ENCODE measurements at regions not wholly inside any gene's neighbourhood (a gene's known extent, or its start where the extent isn't known, plus 50 kb on each side); places are given as distances from the start of the nearest gene placed in this dataset.
"Not testable (repeated sequence)": the region's sequence is repeated elsewhere in the genome, so short reads cannot be mapped to it uniquely, and the experiment has no call there.

DNA sequence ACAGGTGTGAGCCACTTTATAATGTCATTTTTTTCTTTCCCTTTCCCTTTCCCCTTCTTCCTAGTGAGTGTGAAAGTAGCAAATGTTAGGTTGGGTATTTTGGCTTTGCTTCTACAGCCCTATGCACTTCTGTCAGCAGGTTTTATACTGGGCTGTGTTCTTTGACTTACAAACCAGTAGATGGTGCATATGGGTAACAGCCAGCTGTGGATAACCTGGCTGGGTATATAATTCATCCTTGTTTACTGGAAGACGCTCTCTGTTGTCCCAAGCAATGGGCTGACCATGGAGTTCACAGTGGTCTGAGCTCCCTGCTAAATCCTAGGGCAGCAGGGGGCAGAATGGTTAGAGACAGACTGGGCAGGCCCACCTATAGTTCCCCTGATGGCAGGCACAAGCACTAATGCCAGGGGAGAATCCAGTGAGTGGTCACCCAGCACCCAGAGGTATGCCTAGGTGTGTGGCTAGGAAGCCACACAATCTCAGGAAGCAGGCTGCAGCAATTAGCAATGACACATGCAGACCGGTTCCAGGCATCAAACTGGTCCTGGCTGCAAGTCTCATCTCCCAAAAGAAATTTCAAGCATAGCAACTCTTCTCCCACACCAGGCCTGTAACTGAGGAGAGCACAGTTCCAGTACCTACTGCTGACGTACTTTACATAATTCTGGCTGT lies 592.7 kb upstream of the MAN1A1 start:
- DNase-seq (ENCODE audit: low read depth): no peak
- TF ChIP-seq CTCF (IDR thresholded peaks at IDR 0.05; ENCODE audit: insufficient read depth, low read depth, low read length, missing control alignments): no peak
- H3K4me3 ChIP-seq (ENCODE audit: low read depth, low read length): no peak overlapping the region

GRCh38 chr6:119938752-119939151 lies 589.2 kb upstream of the MAN1A1 start:
- no peak overlapping the region for H3K4me3 ChIP-seq (ENCODE audit: low read depth, low read length)
- no peak for TF ChIP-seq CTCF (IDR thresholded peaks at IDR 0.05; ENCODE audit: insufficient read depth, low read depth, low read length, missing control alignments)
- no peak for DNase-seq (ENCODE audit: low read depth)

DNA sequence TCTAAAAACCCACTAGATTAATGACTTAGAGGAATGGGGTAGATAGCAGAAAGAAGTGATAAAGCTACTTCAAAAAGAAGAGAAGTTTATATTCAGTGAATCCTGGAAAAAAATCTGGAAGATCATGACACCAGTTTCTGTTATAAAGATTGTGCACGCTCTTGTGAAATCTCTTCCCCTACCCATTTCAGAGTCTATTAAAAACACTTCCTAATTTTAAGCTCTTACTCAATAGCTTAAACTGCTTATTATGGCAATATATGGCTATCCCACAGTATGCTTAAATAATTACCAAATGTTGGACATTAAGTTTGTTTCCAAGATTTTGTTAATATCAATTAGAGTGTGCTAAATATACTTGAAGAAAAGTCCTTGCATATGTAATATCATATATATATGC lies 585.3 kb upstream of the MAN1A1 start:
- TF ChIP-seq CTCF (IDR thresholded peaks at IDR 0.05; ENCODE audit: insufficient read depth, low read depth, low read length, missing control alignments): no peak
- DNase-seq (ENCODE audit: low read depth): no peak
- H3K4me3 ChIP-seq (ENCODE audit: low read depth, low read length): no peak overlapping the region

DNA sequence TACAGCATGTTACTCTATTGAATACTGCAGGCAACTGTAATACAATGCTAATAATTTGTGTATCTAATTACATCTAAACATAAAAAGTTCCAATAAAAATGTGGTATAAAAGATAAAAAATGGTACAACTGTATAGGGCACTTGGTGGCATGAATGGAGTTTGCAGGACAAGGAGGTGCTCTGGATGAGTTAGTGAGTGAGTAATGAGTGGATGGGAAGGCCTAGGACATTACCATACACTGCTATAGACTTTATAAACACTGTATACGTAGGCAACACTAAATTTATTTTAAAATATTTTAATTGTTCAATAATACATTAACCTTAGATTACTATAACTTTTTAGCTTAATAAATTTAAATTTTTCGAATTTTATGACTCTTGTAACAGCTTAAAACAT lies 579.6 kb upstream of the MAN1A1 start:
- DNase-seq (ENCODE audit: low read depth): no peak
- H3K4me3 ChIP-seq (ENCODE audit: low read depth, low read length): no peak overlapping the region
- no peak for TF ChIP-seq CTCF (IDR thresholded peaks at IDR 0.05; ENCODE audit: insufficient read depth, low read depth, low read length, missing control alignments)

GRCh38 chr6:119924888-119925287 lies 575.3 kb upstream of the MAN1A1 start:
- not testable (repeated sequence) for H3K4me3 ChIP-seq (ENCODE audit: low read depth, low read length); DNase-seq (ENCODE audit: low read depth)

GRCh38 chr6:119922814-119923213 lies 573.3 kb upstream of the MAN1A1 start:
- TF ChIP-seq CTCF (IDR thresholded peaks at IDR 0.05; ENCODE audit: insufficient read depth, low read depth, low read length, missing control alignments): no peak
- no peak for DNase-seq (ENCODE audit: low read depth)

DNA sequence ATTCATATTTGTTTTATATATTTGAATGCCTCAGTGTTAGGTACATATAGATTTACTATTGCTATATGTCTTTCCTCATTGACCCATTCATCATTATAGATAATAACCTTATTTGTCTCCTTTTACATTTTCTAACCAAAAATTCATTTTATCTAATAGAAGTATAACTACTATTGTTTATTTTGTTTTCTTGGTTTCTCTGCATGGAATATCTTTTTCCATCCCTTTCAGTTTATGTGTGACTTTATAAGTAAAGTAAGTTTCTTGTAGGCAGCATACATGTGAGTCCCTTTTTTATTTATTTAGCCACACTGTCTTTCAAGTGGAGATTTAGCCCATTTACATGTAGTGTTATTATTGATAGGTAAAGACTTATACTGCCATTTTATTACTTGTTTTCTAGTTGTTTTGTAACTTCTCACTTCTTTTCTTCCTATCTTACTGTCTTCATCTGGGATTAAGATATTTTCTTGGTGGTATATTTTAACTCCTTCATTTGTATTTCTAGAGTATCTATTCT lies 572.0 kb upstream of the MAN1A1 start:
- DNase-seq (ENCODE audit: low read depth): no peak
- H3K4me3 ChIP-seq (ENCODE audit: low read depth, low read length): no peak overlapping the region
- no peak for TF ChIP-seq CTCF (IDR thresholded peaks at IDR 0.05; ENCODE audit: insufficient read depth, low read depth, low read length, missing control alignments)

More at GRCh38 chr6:119922814-119923213, 573.3 kb upstream of the MAN1A1 start:
- no peak overlapping the region for H3K4me3 ChIP-seq (ENCODE audit: low read depth, low read length)

All from GM12865 (cell line).